Psoas muscle (tissue), 7 donors: ENCODE measurements at regions not wholly inside any gene's neighbourhood (a gene's known extent, or its start where the extent isn't known, plus 50 kb on each side); places are given as distances from the start of the nearest gene placed in this dataset.

Source experiments
- ATAC-seq, 4 donors: fragments of 200-7000 bp; cut with Tn5 transposase; one replicate each; pipeline ENCODE4 v1.9.1; 2020; ENCODE audit warnings: moderate library complexity in 3 of 4, mild to moderate bottlenecking in 2 of 4
- DNase-seq, 2 donors: peaks; one replicate each; pipeline ENCODE4 v3.0.0-alpha.2; 2020
- H3K27ac ChIP-seq: fragments of 200-600 bp; one replicate; pipeline ENCODE4 v1.8.0; 2022
- H3K27me3 ChIP-seq, 3 donors: fragments of 200-600 bp in 1 of 3; one replicate each; pipeline versions ENCODE4 v1.6.1 to v1.8.0; 2013 to 2022; ENCODE audit warnings: low read length in 2 of 3, mild to moderate bottlenecking in 2 of 3, moderate library complexity in 1 of 3; ENCODE audit not compliant: insufficient read depth in 3 of 3
- H3K36me3 ChIP-seq, 2 donors: fragments of 200-600 bp in 1 of 2; one replicate each; pipeline versions ENCODE4 v1.6.1 to v1.8.0; 2013 to 2022; ENCODE audit warnings: low read depth in 1 of 2, mild to moderate bottlenecking in 1 of 2, moderate library complexity in 1 of 2; ENCODE audit not compliant: insufficient read depth in 1 of 2
- H3K4me1 ChIP-seq: fragments of 200-600 bp; one replicate; pipeline ENCODE4 v1.8.0; 2022
- H3K4me3 ChIP-seq: fragments of 200-600 bp; one replicate; pipeline ENCODE4 v1.8.0; 2022; ENCODE audit warnings: mild to moderate bottlenecking
- H3K9me3 ChIP-seq: fragments of 200-600 bp; one replicate; pipeline ENCODE4 v1.8.0; 2022
- WGBS, 3 donors: extraction: QIAGEN DNeasy Blood & Tissue Kit; methylation state at CpG; one replicate each; pipeline versions ENCODE4 v1.1.6 to v1.1.7; 2013; 5-methylcytosine and 5-hydroxymethylcytosine counted together
- intact Hi-C, 2 donors: fragments of 100-400 bp; cut with DNase I; formaldehyde crosslinking; loops; one replicate each; pipeline versions ENCODE4 v1.11.0 to v1.14.2; 2022
- TF ChIP-seq, protein P1 (sequence below): fragments of 200-600 bp; IDR thresholded peaks from one replicate; pipeline ENCODE4 v1.8.0; 2022; ENCODE audit warnings: antibody characterized with exemption
- donor health status: healthy with polysubstance abuse.
- donor health status: DM: no; HTN: no; CAD: no; lungs with moderate emphysema.
- donor health status: Bipolar disorder and iron deficiency.
- donor health status: healthy.
- donor health status: DM: yes; HTN: yes; CAD: no.
- donor health status: DM: no; HTN: no; CAD: no.
- donor health status: DM: yes; HTN: yes; CAD: no.

DNA sequence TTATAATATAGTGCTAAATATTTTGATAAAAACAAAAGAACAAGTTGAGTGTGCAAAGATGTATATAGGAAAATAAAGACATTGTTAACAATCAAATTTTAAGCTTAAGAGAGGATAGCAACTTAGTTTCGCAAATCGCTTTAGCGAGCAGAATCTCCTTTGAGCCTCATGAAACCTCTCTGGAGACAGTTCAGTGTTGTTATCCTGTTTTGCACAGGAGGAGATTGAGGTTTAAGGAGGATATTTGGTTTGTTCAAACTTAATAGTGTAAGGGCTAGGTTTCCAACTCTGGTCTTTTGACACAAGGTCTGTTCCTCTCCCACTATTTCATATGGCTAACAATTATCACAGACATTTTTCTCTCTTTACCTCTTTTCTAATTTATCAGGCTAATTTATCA is 1848.5 kb upstream of the TENM3 start:
- no peak overlapping the region for H3K4me3 ChIP-seq
- TF ChIP-seq, protein P1, sequence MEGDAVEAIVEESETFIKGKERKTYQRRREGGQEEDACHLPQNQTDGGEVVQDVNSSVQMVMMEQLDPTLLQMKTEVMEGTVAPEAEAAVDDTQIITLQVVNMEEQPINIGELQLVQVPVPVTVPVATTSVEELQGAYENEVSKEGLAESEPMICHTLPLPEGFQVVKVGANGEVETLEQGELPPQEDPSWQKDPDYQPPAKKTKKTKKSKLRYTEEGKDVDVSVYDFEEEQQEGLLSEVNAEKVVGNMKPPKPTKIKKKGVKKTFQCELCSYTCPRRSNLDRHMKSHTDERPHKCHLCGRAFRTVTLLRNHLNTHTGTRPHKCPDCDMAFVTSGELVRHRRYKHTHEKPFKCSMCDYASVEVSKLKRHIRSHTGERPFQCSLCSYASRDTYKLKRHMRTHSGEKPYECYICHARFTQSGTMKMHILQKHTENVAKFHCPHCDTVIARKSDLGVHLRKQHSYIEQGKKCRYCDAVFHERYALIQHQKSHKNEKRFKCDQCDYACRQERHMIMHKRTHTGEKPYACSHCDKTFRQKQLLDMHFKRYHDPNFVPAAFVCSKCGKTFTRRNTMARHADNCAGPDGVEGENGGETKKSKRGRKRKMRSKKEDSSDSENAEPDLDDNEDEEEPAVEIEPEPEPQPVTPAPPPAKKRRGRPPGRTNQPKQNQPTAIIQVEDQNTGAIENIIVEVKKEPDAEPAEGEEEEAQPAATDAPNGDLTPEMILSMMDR, result no peak

DNA sequence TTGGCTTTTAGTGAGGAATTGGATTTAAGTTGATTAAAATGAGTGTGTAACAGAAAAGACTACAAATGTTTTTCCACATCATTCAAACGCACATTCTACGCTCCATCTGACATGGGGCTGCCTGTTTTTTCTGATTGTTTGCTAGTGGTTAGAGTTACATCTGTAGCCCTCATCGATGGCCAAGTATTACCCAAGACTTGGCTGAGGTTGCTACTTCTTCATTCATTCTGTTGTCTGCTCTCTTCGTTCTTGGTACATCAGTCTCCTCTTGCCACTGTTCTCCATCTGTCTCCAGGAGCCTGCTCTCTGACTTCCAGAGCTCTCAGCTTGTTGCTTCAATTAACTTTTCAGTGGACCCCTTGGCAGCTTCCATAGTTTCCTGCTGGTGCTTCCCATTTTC is 1844.6 kb upstream of the TENM3 start:
- Histone ChIP-seq H3K27me3 (no peaks in the 10 kb centered on the region), H3K36me3 (no peaks in the 10 kb centered on the region), H3K9me3 (no peaks in the 10 kb centered on the region), H3K4me1 (no peaks in the 10 kb centered on the region), H3K27ac (no peak overlapping the region), H3K4me3 (no peak overlapping the region)
- 44 to 58% (median 50%) methylated on average over 4 of the region's 4 CpGs for WGBS, 3 donors
- intact Hi-C loops, result no loop called here
- ATAC-seq (no peak), DNase-seq (no peak)
- TF ChIP-seq, protein P1, result no peak

More for the DNA sequence above, 1848.5 kb upstream of the TENM3 start:
- H3K27me3 ChIP-seq, result no peaks in the 10 kb centered on the region
- H3K27ac ChIP-seq, result no peak overlapping the region
- intact Hi-C loops, result no loop called here
- ATAC-seq (no peak), DNase-seq (no peak)
- H3K36me3 ChIP-seq, result no peaks in the 10 kb centered on the region
- no peaks in the 10 kb centered on the region for H3K9me3 ChIP-seq
- H3K4me1 ChIP-seq, result no peaks in the 10 kb centered on the region
- WGBS, 3 donors, result 72 to 81% (median 75%) methylated on average over 3 of the region's 3 CpGs

DNA sequence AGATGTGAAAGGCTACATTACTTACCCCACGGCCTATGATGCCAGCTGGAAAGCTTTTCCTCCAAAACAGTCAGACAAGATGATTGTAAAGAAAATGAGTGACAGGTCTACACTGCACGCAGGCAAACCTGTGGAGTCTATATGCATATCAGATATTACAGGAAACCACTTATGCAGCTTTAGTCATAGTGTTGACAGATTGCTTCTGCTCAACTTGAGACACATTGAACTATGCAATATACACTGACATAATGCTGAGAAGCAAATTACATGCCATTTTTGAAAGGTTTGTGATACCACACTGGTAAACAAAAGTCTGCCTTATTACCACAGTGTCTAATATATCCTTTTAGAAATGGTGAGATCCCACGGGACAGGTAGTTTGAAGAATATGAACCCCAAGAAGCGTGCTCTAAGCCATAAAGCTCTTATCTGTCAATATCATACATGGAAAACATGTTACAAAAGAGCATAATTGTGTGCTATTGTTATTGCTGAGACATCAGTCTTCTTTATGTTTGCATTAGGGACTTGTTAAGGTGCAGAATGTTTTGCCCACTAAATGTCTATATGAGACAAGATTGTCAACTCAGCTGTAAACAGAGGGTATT is 1835.8 kb upstream of the TENM3 start:
- Histone ChIP-seq H3K27me3 (no peaks in the 10 kb centered on the region), H3K27ac (no peak overlapping the region), H3K9me3 (no peaks in the 10 kb centered on the region), H3K4me3 (no peak overlapping the region), H3K4me1 (no peaks in the 10 kb centered on the region), H3K36me3 (no peaks in the 10 kb centered on the region)
- TF ChIP-seq, protein P1, result no peak
- 59 to 67% (median 65%) methylated on average over 4 of the region's 4 CpGs for WGBS, 3 donors
- no peak for ATAC-seq
- no peak for DNase-seq
- intact Hi-C loops, result no loop called here

DNA sequence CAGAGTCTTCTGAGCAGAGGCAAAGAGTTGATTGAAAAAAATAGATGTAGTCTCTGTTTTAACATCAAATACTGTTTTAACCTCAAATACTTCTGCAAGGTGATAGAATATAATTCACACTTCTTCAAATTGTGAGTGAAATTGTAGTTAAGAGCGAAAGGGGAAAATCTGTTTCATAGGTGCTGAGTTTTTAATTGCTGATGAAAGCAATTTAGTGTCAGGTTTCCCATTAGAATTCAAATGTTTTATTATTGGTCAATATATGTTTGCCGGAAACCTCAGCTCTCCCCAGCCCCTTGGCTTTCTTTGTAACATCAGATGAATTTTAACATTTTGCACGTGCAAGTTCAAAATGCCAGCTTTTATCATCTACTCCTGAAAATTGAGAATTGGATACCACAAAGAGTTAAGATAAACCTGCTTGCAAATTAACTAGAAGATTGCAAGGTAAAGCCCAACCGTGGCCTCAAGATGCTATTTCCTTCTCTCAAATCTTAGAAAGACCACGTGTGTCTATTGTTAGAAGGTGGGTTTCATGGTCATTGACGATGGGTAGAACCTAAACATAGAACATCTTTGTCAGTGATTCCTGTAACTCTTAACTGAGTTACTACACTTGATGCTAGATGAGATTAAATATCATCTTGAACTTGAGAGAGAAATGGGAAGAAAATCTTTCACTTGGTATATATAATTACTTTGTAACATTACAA is 1824.2 kb upstream of the TENM3 start:
- DNase-seq (no peak), ATAC-seq (no peak)
- H3K27ac ChIP-seq, result no peak overlapping the region
- 50 to 66% (median 63%) methylated on average over 6 of the region's 6 CpGs for WGBS, 3 donors
- no peaks in the 10 kb centered on the region for H3K9me3 ChIP-seq
- H3K27me3 ChIP-seq, result no peaks in the 10 kb centered on the region
- H3K4me1 ChIP-seq, result no peaks in the 10 kb centered on the region
- H3K36me3 ChIP-seq, result no peaks in the 10 kb centered on the region
- intact Hi-C loops, result no loop called here
- TF ChIP-seq, protein P1, result no peak
- H3K4me3 ChIP-seq, result no peak overlapping the region
